GM12878 (cell line): ENCODE measurements at regions not wholly inside any gene's neighbourhood (a gene's known extent, or its start where the extent isn't known, plus 50 kb on each side); places are given as distances from the start of the nearest gene placed in this dataset.
"Not testable (repeated sequence)": the region's sequence is repeated elsewhere in the genome, so short reads cannot be mapped to it uniquely, and the experiment has no call there.

Source experiments
- ATAC-seq: fragments of 200-7000 bp; cut with Tn5 transposase; 3 replicates; pipeline ENCODE4 v1.9.1; 2020; ENCODE audit warnings: mild to moderate bottlenecking, moderate library complexity
- BruUV-seq: library from RNA; stranded (reverse); fragments of 400-500 nt; replicated peaks from 2 replicates; lab custom pipeline; 2021; lab: Mats Ljungman, UMichigan
- CTCF ChIA-PET: fragments of 300-600 bp; sonication (Branson Sonifier 250); formaldehyde crosslinking; extraction: SDS; loops from one replicate; lab custom pipeline; 2021; ENCODE audit warnings: inconsistent platforms; lab: Yijun Ruan, JAX
- POLR2A ChIA-PET: fragments of 350-600 bp; formaldehyde crosslinking; extraction: SDS; loops from one replicate; lab custom pipeline; 2021; ENCODE audit warnings: inconsistent platforms; lab: Charles Lee
- RAD21 ChIA-PET: fragments of 300-600 bp; sonication (Branson Sonifier 250); formaldehyde crosslinking; loops from one replicate; lab custom pipeline; 2023; ENCODE audit warnings: antibody characterized with exemption; ENCODE audit not compliant: unreplicated experiment; lab: Charles Lee
- SMC1A ChIA-PET: fragments of 300-600 bp; sonication (Branson Sonifier 250); formaldehyde crosslinking; loops from one replicate; lab custom pipeline; 2023; ENCODE audit not compliant: unreplicated experiment, uncharacterized antibody; lab: Charles Lee
- DNase-seq: peaks from one replicate; pipeline ENCODE4 v3.0.0-alpha.2; 2011; ENCODE audit warnings: low read depth, low spot score
- FAIRE-seq: peaks from 3 replicates; lab custom pipeline; 2011; peaks lifted over from hg19 to GRCh38; lab: Jason Lieb, UNC
- H2AFZ ChIP-seq: 2 replicates; pipeline ENCODE4 v1.6.0; 2011; ENCODE audit warnings: low read depth, low read length, control low read depth; ENCODE audit not compliant: control insufficient read depth
- H3K27ac ChIP-seq: 2 replicates; pipeline ENCODE4 v1.5.1; 2011; ENCODE audit warnings: control low read depth; ENCODE audit not compliant: control insufficient read depth, insufficient read depth
- H3K27me3 ChIP-seq, 2 experiments: replicated peaks in 1 of 2; 2 replicates each; pipeline versions ENCODE4 v1.6.0 to v1.6.1; 2011; ENCODE audit warnings: low read length in 1 of 2; ENCODE audit not compliant: control insufficient read depth in 2 of 2, insufficient read depth in 2 of 2
- H3K36me3 ChIP-seq, 2 experiments: 2 replicates each; pipeline ENCODE4 v1.5.1; 2011; ENCODE audit warnings: low read length in 1 of 2; ENCODE audit not compliant: control insufficient read depth in 2 of 2, insufficient read depth in 2 of 2
- H3K4me1 ChIP-seq: 2 replicates; pipeline ENCODE4 v1.6.1; 2011; ENCODE audit warnings: mild to moderate bottlenecking, low read length, moderate library complexity, mixed read lengths; ENCODE audit not compliant: control insufficient read depth, insufficient read depth
- H3K4me2 ChIP-seq: 2 replicates; pipeline ENCODE4 v1.6.0; 2011; ENCODE audit warnings: control low read depth; ENCODE audit not compliant: control insufficient read depth, insufficient read depth
- H3K4me3 ChIP-seq: fragments of 200-600 bp; sonication (generic); 2 replicates; pipeline ENCODE4 v1.5.1; 2016
- H3K79me2 ChIP-seq: 2 replicates; pipeline ENCODE4 v1.6.0; 2011; ENCODE audit warnings: low read length; ENCODE audit not compliant: control insufficient read depth, insufficient read depth
- H3K9ac ChIP-seq: 2 replicates; pipeline ENCODE4 v1.8.0; 2011; ENCODE audit warnings: low read length, control low read depth, mixed read lengths; ENCODE audit not compliant: control insufficient read depth, insufficient read depth
- H3K9me3 ChIP-seq: replicated peaks from 3 replicates; pipeline ENCODE4 v1.5.1; 2011; ENCODE audit warnings: mild to moderate bottlenecking, low read length; ENCODE audit not compliant: control insufficient read depth, insufficient read depth
- H4K20me1 ChIP-seq: 2 replicates; pipeline ENCODE4 v1.6.0; 2011; ENCODE audit not compliant: control insufficient read depth, insufficient read depth
- CBX5 ChIP-seq: sonication (generic); IDR thresholded peaks from 2 replicates; pipeline ENCODE4 v1.6.1; 2016; ENCODE audit warnings: low read depth, moderate library complexity, mild to moderate bottlenecking, inconsistent platforms
- CHD2 ChIP-seq: IDR thresholded peaks from 2 replicates; pipeline ENCODE4 v1.6.1; 2011; ENCODE audit warnings: low read depth, low read length, improper control_type of control experiment, borderline replicate concordance
- IRF5 ChIP-seq: fragments of 450-650 bp; IDR thresholded peaks from 2 replicates; pipeline ENCODE4 v1.6.1; 2017; ENCODE audit warnings: borderline replicate concordance
- LARP7 ChIP-seq: fragments of 450-650 bp; IDR thresholded peaks from 2 replicates; pipeline ENCODE4 v1.6.1; 2017; ENCODE audit warnings: mild to moderate bottlenecking
- MAX ChIP-seq: IDR thresholded peaks from 2 replicates; pipeline ENCODE4 v1.6.1; 2012; ENCODE audit warnings: low read depth, low read length, improper control_type of control experiment
- MLLT1 ChIP-seq: fragments of 450-650 bp; IDR thresholded peaks from 2 replicates; pipeline ENCODE4 v1.6.1; 2016; ENCODE audit warnings: mild to moderate bottlenecking
- WGBS: methylation state at CpG from one replicate; pipeline ENCODE4 v1.1.6; 2016; ENCODE audit warnings: low lambda C conversion rate; ENCODE audit not compliant: insufficient replicate concordance, insufficient coverage; ENCODE audit errors: missing lambda C conversion rate; 5-methylcytosine and 5-hydroxymethylcytosine counted together
- in situ Hi-C: fragments of 300-500 bp; cut with MboI; formaldehyde crosslinking; loops from 9 replicates; pipeline ENCODE4 v1.14.3; 2018; ENCODE audit warnings: mixed read lengths
- intact Hi-C: fragments of 100-400 bp; cut with micrococcal nuclease; formaldehyde crosslinking; loops from one replicate; pipeline ENCODE4 v1.14.2; 2022; ENCODE audit not compliant: unreplicated experiment

GRCh38 chr15:87737460-87737859, 519.1 kb downstream of the NTRK3 start:
- RAD21 ChIA-PET, FAIRE-seq, BruUV-seq, SMC1A ChIA-PET, H3K79me2 ChIP-seq, DNase-seq, in situ Hi-C loops, intact Hi-C loops, CTCF ChIA-PET, H4K20me1 ChIP-seq, H3K4me2 ChIP-seq, H3K27me3 ChIP-seq, H3K9ac ChIP-seq, ATAC-seq, H3K4me3 ChIP-seq, H3K27ac ChIP-seq, H2AFZ ChIP-seq, POLR2A ChIA-PET, H3K9me3 ChIP-seq, H3K4me1 ChIP-seq, H3K36me3 ChIP-seq: not testable (repeated sequence)
- 75% methylated on average over 4 of the region's 4 CpGs for WGBS

- no peak for FAIRE-seq
- BruUV-seq, result no TSS peak
- SMC1A ChIA-PET, result no interaction called here
Observed at GRCh38 chr15:87736891-87737389, 519.6 kb downstream of the NTRK3 start.

More at GRCh38 chr15:87736891-87737389, 519.6 kb downstream of the NTRK3 start:
- RAD21 ChIA-PET, result no interaction called here
- Histone ChIP-seq H3K4me2 (no peak overlapping the region), H3K4me1 (no peaks in the 10 kb centered on the region), H3K27me3 (no peaks in the 10 kb centered on the region), H3K9ac (no peak overlapping the region), H3K9me3 (no peaks in the 10 kb centered on the region), H3K79me2 (no peaks in the 10 kb centered on the region), H3K36me3 (no peaks in the 10 kb centered on the region), H2AFZ (no peak overlapping the region), H3K4me3 (no peak overlapping the region), H4K20me1 (no peaks in the 10 kb centered on the region), H3K27ac (no peak overlapping the region)
- in situ Hi-C loops (no loop called here), intact Hi-C loops (no loop called here)
- CTCF ChIA-PET, result no interaction called here
- ATAC-seq, result no peak
- no peak for DNase-seq
- POLR2A ChIA-PET, result no interaction called here
- no peak for TF ChIP-seq MLLT1
- no peak for TF ChIP-seq CBX5
- TF ChIP-seq IRF5, result no peak
- no peak for TF ChIP-seq MAX
- no peak for TF ChIP-seq CHD2
- no peak for TF ChIP-seq LARP7
- WGBS, result 27% methylated on average over 4 of the region's 4 CpGs
